Nephron progenitor cell (in vitro differentiated cells): ENCODE measurements at regions not wholly inside any gene's neighbourhood (a gene's known extent, or its start where the extent isn't known, plus 50 kb on each side); places are given as distances from the start of the nearest gene placed in this dataset.

Experiments used
- DNase-seq: peaks from one replicate; pipeline ENCODE4 v3.0.0; 2021
- H3K27ac Mint-ChIP-seq: 2 replicates; pipeline ENCODE4 v1.8.0; 2021; ENCODE audit warnings: mild to moderate bottlenecking, moderate library complexity, mixed read lengths
- H3K27me3 Mint-ChIP-seq: 2 replicates; pipeline ENCODE4 v1.8.0; 2021; ENCODE audit warnings: mild to moderate bottlenecking, low read depth, mixed read lengths; ENCODE audit not compliant: poor library complexity
- H3K36me3 Mint-ChIP-seq: 2 replicates; pipeline ENCODE4 v1.8.0; 2021; ENCODE audit warnings: low read depth, mixed read lengths
- H3K4me1 Mint-ChIP-seq: 2 replicates; pipeline ENCODE4 v1.8.0; 2021; ENCODE audit warnings: mixed read lengths
- H3K4me3 Mint-ChIP-seq: 2 replicates; pipeline ENCODE4 v1.8.0; 2021; ENCODE audit warnings: mild to moderate bottlenecking, moderate library complexity, mixed read lengths
- H3K9me3 Mint-ChIP-seq: 2 replicates; pipeline ENCODE4 v1.8.0; 2021; ENCODE audit warnings: mild to moderate bottlenecking, moderate library complexity, mixed read lengths
- CTCF ChIP-seq: fragments of 200-600 bp; sonication (generic); IDR thresholded peaks from 2 replicates; pipeline ENCODE4 v1.5.0; 2021; ENCODE audit warnings: antibody characterized with exemption

- no peak for DNase-seq
- peaks cover 15% of the 10 kb centered on the region for H3K4me1 Mint-ChIP-seq
- no peak overlapping the region for H3K4me3 Mint-ChIP-seq
- peaks cover 8% of the 10 kb centered on the region for H3K27me3 Mint-ChIP-seq
- H3K36me3 Mint-ChIP-seq = peaks cover 8% of the 10 kb centered on the region
- H3K9me3 Mint-ChIP-seq = peaks cover 24% of the 10 kb centered on the region
- no peak for TF ChIP-seq CTCF
- peak overlapping the region; percentile 54 for H3K27ac Mint-ChIP-seq
Measured at GRCh38 chr5:57552033-57552432, 69.4 kb upstream of the ACTBL2 start.

GRCh38 chr5:57551251-57551650 lies 68.6 kb upstream of the ACTBL2 start:
- Mint-ChIP-seq H3K4me3 (no peak overlapping the region), H3K9me3 (peaks cover 24% of the 10 kb centered on the region), H3K36me3 (peaks cover 8% of the 10 kb centered on the region), H3K4me1 (peaks cover 15% of the 10 kb centered on the region), H3K27ac (no peak overlapping the region), H3K27me3 (peaks cover 5% of the 10 kb centered on the region)
- TF ChIP-seq CTCF = no peak
- no peak for DNase-seq

GRCh38 chr5:57550132-57550531 lies 67.5 kb upstream of the ACTBL2 start:
- TF ChIP-seq CTCF = no peak
- Mint-ChIP-seq H3K27ac (no peak overlapping the region), H3K27me3 (peaks cover 5% of the 10 kb centered on the region), H3K4me3 (no peak overlapping the region), H3K4me1 (peaks cover 15% of the 10 kb centered on the region), H3K36me3 (peaks cover 8% of the 10 kb centered on the region), H3K9me3 (peaks cover 20% of the 10 kb centered on the region)
- DNase-seq = no peak

- TF ChIP-seq CTCF = no peak
- peaks cover 8% of the 10 kb centered on the region for H3K36me3 Mint-ChIP-seq
- H3K27ac Mint-ChIP-seq = no peak overlapping the region
- H3K4me3 Mint-ChIP-seq = no peak overlapping the region
- peaks cover 15% of the 10 kb centered on the region for H3K4me1 Mint-ChIP-seq
- peaks cover 5% of the 10 kb centered on the region for H3K27me3 Mint-ChIP-seq
- DNase-seq = no peak
- H3K9me3 Mint-ChIP-seq = peaks cover 20% of the 10 kb centered on the region
Measured at GRCh38 chr5:57549566-57549965, 67.0 kb upstream of the ACTBL2 start.

GRCh38 chr5:57540823-57541222 lies 58.2 kb upstream of the ACTBL2 start:
- H3K36me3 Mint-ChIP-seq = no peaks in the 10 kb centered on the region
- no peak for TF ChIP-seq CTCF
- H3K27ac Mint-ChIP-seq = no peak overlapping the region
- H3K4me3 Mint-ChIP-seq = no peak overlapping the region
- H3K4me1 Mint-ChIP-seq = peaks cover 27% of the 10 kb centered on the region
- no peak for DNase-seq
- H3K27me3 Mint-ChIP-seq = peaks cover 9% of the 10 kb centered on the region
- no peaks in the 10 kb centered on the region for H3K9me3 Mint-ChIP-seq

- no peak for DNase-seq
- Mint-ChIP-seq H3K27ac (peak overlapping the region; percentile 75), H3K4me1 (peaks cover 27% of the 10 kb centered on the region), H3K36me3 (no peaks in the 10 kb centered on the region), H3K9me3 (no peaks in the 10 kb centered on the region), H3K4me3 (no peak overlapping the region), H3K27me3 (peaks cover 9% of the 10 kb centered on the region)
- no peak for TF ChIP-seq CTCF
Measured at GRCh38 chr5:57539281-57539701, 56.7 kb upstream of the ACTBL2 start.
